GM12878 (cell line): ENCODE measurements at regions not wholly inside any gene's neighbourhood (a gene's known extent, or its start where the extent isn't known, plus 50 kb on each side); places are given as distances from the start of the nearest gene placed in this dataset.

Experiments used
- ATAC-seq: fragments of 200-7000 bp; cut with Tn5 transposase; 3 replicates; pipeline ENCODE4 v1.9.1; 2020; ENCODE audit warnings: mild to moderate bottlenecking, moderate library complexity
- BruUV-seq: library from RNA; stranded (reverse); fragments of 400-500 nt; replicated peaks from 2 replicates; lab custom pipeline; 2021; lab: Mats Ljungman, UMichigan
- CTCF ChIA-PET: fragments of 300-600 bp; sonication (Branson Sonifier 250); formaldehyde crosslinking; extraction: SDS; loops from one replicate; lab custom pipeline; 2021; ENCODE audit warnings: inconsistent platforms; lab: Yijun Ruan, JAX
- POLR2A ChIA-PET: fragments of 350-600 bp; formaldehyde crosslinking; extraction: SDS; loops from one replicate; lab custom pipeline; 2021; ENCODE audit warnings: inconsistent platforms; lab: Charles Lee
- RAD21 ChIA-PET: fragments of 300-600 bp; sonication (Branson Sonifier 250); formaldehyde crosslinking; loops from one replicate; lab custom pipeline; 2023; ENCODE audit warnings: antibody characterized with exemption; ENCODE audit not compliant: unreplicated experiment; lab: Charles Lee
- SMC1A ChIA-PET: fragments of 300-600 bp; sonication (Branson Sonifier 250); formaldehyde crosslinking; loops from one replicate; lab custom pipeline; 2023; ENCODE audit not compliant: unreplicated experiment, uncharacterized antibody; lab: Charles Lee
- DNase-seq: peaks from one replicate; pipeline ENCODE4 v3.0.0-alpha.2; 2011; ENCODE audit warnings: low read depth, low spot score
- FAIRE-seq: peaks from 3 replicates; lab custom pipeline; 2011; peaks lifted over from hg19 to GRCh38; lab: Jason Lieb, UNC
- H2AFZ ChIP-seq: 2 replicates; pipeline ENCODE4 v1.6.0; 2011; ENCODE audit warnings: low read depth, low read length, control low read depth; ENCODE audit not compliant: control insufficient read depth
- H3K27ac ChIP-seq: 2 replicates; pipeline ENCODE4 v1.5.1; 2011; ENCODE audit warnings: control low read depth; ENCODE audit not compliant: control insufficient read depth, insufficient read depth
- H3K27me3 ChIP-seq, 2 experiments: replicated peaks in 1 of 2; 2 replicates each; pipeline versions ENCODE4 v1.6.0 to v1.6.1; 2011; ENCODE audit warnings: low read length in 1 of 2; ENCODE audit not compliant: control insufficient read depth in 2 of 2, insufficient read depth in 2 of 2
- H3K36me3 ChIP-seq, 2 experiments: 2 replicates each; pipeline ENCODE4 v1.5.1; 2011; ENCODE audit warnings: low read length in 1 of 2; ENCODE audit not compliant: control insufficient read depth in 2 of 2, insufficient read depth in 2 of 2
- H3K4me1 ChIP-seq: 2 replicates; pipeline ENCODE4 v1.6.1; 2011; ENCODE audit warnings: mild to moderate bottlenecking, low read length, moderate library complexity, mixed read lengths; ENCODE audit not compliant: control insufficient read depth, insufficient read depth
- H3K4me2 ChIP-seq: 2 replicates; pipeline ENCODE4 v1.6.0; 2011; ENCODE audit warnings: control low read depth; ENCODE audit not compliant: control insufficient read depth, insufficient read depth
- H3K4me3 ChIP-seq: fragments of 200-600 bp; sonication (generic); 2 replicates; pipeline ENCODE4 v1.5.1; 2016
- H3K79me2 ChIP-seq: 2 replicates; pipeline ENCODE4 v1.6.0; 2011; ENCODE audit warnings: low read length; ENCODE audit not compliant: control insufficient read depth, insufficient read depth
- H3K9ac ChIP-seq: 2 replicates; pipeline ENCODE4 v1.8.0; 2011; ENCODE audit warnings: low read length, control low read depth, mixed read lengths; ENCODE audit not compliant: control insufficient read depth, insufficient read depth
- H3K9me3 ChIP-seq: replicated peaks from 3 replicates; pipeline ENCODE4 v1.5.1; 2011; ENCODE audit warnings: mild to moderate bottlenecking, low read length; ENCODE audit not compliant: control insufficient read depth, insufficient read depth
- H4K20me1 ChIP-seq: 2 replicates; pipeline ENCODE4 v1.6.0; 2011; ENCODE audit not compliant: control insufficient read depth, insufficient read depth
- RUNX3 ChIP-seq: IDR thresholded peaks from 2 replicates; pipeline ENCODE4 v1.6.1; 2012; ENCODE audit warnings: low read length, inconsistent platforms
- YY1 ChIP-seq: IDR thresholded peaks from 2 replicates; pipeline ENCODE4 v1.6.1; 2011; ENCODE audit warnings: low read depth, mild to moderate bottlenecking, low read length
- WGBS: methylation state at CpG from one replicate; pipeline ENCODE4 v1.1.6; 2016; ENCODE audit warnings: low lambda C conversion rate; ENCODE audit not compliant: insufficient replicate concordance, insufficient coverage; ENCODE audit errors: missing lambda C conversion rate; 5-methylcytosine and 5-hydroxymethylcytosine counted together
- in situ Hi-C: fragments of 300-500 bp; cut with MboI; formaldehyde crosslinking; loops from 9 replicates; pipeline ENCODE4 v1.14.3; 2018; ENCODE audit warnings: mixed read lengths
- intact Hi-C: fragments of 100-400 bp; cut with micrococcal nuclease; formaldehyde crosslinking; loops from one replicate; pipeline ENCODE4 v1.14.2; 2022; ENCODE audit not compliant: unreplicated experiment
- TF ChIP-seq, protein P1 (sequence below): fragments of 450-650 bp; formaldehyde crosslinking; IDR thresholded peaks from 2 replicates; pipeline ENCODE4 v1.5.0; 2022; ENCODE audit warnings: mild to moderate bottlenecking, missing genetic modification characterization
- TF ChIP-seq, protein P2 (sequence below): fragments of 150-350 bp; IDR thresholded peaks from 2 replicates; pipeline ENCODE4 v1.6.1; 2016; ENCODE audit warnings: low read depth, low read length

DNA sequence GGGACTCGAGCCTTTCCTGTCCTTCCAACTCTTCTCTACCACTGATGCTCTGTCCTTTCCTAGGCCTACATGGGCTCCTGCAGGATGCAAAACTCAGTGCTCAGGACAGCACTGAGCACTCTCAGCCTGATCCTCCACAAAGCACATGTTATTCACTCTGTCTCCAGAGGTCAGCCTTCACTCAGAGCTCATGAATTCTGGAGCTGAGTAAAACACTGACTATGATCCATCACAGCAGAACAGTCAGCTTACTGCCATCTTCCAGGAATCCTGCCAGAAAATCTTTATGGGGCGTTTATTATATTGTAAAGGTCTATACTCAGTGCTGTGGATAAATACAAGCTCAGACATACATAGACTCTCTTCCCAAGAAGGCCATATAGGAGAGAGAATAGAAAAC lies 121.5 kb upstream of the CPEB2 start (continued):
- TF ChIP-seq, protein P1, sequence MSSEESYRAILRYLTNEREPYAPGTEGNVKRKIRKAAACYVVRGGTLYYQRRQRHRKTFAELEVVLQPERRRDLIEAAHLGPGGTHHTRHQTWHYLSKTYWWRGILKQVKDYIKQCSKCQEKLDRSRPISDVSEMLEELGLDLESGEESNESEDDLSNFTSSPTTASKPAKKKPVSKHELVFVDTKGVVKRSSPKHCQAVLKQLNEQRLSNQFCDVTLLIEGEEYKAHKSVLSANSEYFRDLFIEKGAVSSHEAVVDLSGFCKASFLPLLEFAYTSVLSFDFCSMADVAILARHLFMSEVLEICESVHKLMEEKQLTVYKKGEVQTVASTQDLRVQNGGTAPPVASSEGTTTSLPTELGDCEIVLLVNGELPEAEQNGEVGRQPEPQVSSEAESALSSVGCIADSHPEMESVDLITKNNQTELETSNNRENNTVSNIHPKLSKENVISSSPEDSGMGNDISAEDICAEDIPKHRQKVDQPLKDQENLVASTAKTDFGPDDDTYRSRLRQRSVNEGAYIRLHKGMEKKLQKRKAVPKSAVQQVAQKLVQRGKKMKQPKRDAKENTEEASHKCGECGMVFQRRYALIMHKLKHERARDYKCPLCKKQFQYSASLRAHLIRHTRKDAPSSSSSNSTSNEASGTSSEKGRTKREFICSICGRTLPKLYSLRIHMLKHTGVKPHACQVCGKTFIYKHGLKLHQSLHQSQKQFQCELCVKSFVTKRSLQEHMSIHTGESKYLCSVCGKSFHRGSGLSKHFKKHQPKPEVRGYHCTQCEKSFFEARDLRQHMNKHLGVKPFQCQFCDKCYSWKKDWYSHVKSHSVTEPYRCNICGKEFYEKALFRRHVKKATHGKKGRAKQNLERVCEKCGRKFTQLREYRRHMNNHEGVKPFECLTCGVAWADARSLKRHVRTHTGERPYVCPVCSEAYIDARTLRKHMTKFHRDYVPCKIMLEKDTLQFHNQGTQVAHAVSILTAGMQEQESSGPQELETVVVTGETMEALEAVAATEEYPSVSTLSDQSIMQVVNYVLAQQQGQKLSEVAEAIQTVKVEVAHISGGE (CRISPR knock-in tag), result no peak

DNA sequence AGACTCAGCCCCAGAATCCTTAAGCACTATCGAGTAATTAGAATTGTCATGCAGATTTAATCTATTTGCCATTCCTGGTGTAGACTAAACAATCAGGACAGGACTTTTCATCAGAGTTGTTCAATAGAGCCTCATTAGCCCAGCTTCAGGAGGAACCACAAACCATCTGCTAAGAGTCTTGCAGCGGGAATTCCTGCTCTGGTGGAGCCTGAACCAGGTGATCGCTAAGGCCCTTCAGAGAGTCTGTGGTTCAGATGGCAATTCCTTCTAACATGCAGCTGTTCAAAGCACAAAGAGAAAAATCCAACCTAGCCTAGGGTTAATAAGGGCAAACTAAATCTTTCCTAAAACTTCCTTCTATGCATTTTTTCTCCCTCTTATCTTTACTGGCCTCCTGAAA lies 119.1 kb upstream of the CPEB2 start:
- H3K79me2 ChIP-seq, result no peaks in the 10 kb centered on the region
- TF ChIP-seq RUNX3, result peak; percentile 39
- TF ChIP-seq YY1, result no peak
- TF ChIP-seq, protein P2, sequence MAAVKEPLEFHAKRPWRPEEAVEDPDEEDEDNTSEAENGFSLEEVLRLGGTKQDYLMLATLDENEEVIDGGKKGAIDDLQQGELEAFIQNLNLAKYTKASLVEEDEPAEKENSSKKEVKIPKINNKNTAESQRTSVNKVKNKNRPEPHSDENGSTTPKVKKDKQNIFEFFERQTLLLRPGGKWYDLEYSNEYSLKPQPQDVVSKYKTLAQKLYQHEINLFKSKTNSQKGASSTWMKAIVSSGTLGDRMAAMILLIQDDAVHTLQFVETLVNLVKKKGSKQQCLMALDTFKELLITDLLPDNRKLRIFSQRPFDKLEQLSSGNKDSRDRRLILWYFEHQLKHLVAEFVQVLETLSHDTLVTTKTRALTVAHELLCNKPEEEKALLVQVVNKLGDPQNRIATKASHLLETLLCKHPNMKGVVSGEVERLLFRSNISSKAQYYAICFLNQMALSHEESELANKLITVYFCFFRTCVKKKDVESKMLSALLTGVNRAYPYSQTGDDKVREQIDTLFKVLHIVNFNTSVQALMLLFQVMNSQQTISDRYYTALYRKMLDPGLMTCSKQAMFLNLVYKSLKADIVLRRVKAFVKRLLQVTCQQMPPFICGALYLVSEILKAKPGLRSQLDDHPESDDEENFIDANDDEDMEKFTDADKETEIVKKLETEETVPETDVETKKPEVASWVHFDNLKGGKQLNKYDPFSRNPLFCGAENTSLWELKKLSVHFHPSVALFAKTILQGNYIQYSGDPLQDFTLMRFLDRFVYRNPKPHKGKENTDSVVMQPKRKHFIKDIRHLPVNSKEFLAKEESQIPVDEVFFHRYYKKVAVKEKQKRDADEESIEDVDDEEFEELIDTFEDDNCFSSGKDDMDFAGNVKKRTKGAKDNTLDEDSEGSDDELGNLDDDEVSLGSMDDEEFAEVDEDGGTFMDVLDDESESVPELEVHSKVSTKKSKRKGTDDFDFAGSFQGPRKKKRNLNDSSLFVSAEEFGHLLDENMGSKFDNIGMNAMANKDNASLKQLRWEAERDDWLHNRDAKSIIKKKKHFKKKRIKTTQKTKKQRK, result no peak
- no peak for FAIRE-seq
- H2AFZ ChIP-seq, result no peak overlapping the region
- H3K4me1 ChIP-seq, result peaks cover 15% of the 10 kb centered on the region
- H4K20me1 ChIP-seq, result no peaks in the 10 kb centered on the region
- ChIA-PET CTCF (interaction anchor here (0.7 kb wide), 1 partner anchor 11 kb away, joined by 3 read pairs; no protein-coding TSS in a partner anchor), RAD21 (no interaction called here), POLR2A (no interaction called here), SMC1A (interaction anchor here (1.1 to 2.0 kb wide), 2 partner anchors 8 to 14 kb away, joined by 3 to 9 read pairs; no protein-coding TSS in a partner anchor)
- H3K9me3 ChIP-seq, result no peaks in the 10 kb centered on the region; the same call in 2 of the 3 replicates
- no peak overlapping the region for H3K4me3 ChIP-seq
- in situ Hi-C loops, result no loop called here
- 81% methylated on average over 3 of the region's 3 CpGs for WGBS
- intact Hi-C loops, result no loop called here
- H3K4me2 ChIP-seq, result no peak overlapping the region
- ATAC-seq, result no peak
- no peaks in the 10 kb centered on the region for H3K27me3 ChIP-seq
- DNase-seq, result no peak
- H3K36me3 ChIP-seq, result no peaks in the 10 kb centered on the region
- no peak overlapping the region for H3K9ac ChIP-seq
- no peak overlapping the region for H3K27ac ChIP-seq
- BruUV-seq, result no TSS peak
